ENCODE measurements at regions not wholly inside any gene's neighbourhood (a gene's known extent, or its start where the extent isn't known, plus 50 kb on each side); places are given as distances from the start of the nearest gene placed in this dataset.

- Mint-ChIP-seq H3K4me1 (ENCODE audit: low read depth) (no peaks in the 10 kb centered on the region), H3K27me3 (no peaks in the 10 kb centered on the region), H3K4me3 (no peak overlapping the region), H3K9me3 (peaks cover 8% of the 10 kb centered on the region), H3K27ac (no peak overlapping the region), H3K36me3 (ENCODE audit: low read depth) (no peaks in the 10 kb centered on the region)
- ATAC-seq (no peak), DNase-seq (no peak)
- CTCF ChIA-PET = no interaction called here
- no peak for TF ChIP-seq CTCF (IDR thresholded peaks at IDR 0.05)
- POLR2A ChIA-PET = no interaction called here
- intact Hi-C loops (cut with micrococcal nuclease) = no loop called here
These were observed 82.4 kb upstream of the KIF2B start for GRCh38 chr17:53740312-53740711.

DNA sequence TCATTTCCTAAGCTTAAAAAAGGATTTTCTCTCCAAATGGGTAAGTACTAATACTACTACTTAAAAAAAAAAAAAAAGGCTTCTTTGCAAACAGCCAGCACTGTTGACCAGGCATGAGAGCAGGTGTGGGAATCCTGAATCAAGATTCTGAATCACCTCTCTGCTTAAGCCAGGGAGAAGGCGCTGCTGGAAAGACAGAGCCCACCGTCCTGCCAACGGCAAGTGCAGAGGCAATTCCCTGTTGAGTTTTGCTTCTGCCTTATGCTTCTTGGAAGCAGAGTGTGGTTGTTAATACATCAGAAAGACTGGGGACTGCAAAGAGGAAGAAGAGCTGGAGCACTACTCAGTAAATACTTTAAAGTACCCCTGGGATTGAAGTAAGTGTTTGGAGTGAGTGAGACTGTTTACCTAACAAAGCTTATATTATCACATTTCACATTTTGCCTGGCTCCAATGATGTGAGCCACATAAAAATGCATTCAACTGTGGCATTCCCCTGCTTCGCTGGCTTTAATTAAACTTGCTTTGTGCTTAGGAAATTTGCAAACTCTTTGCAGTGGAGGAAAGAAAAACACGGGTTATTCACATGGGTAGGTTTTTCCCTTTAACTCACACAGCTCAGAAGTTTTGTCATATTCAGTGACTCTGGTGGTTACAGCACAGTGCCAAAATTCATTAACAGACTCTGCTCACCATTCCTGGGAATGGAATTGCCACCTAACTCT is 86.0 kb upstream of the KIF2B start:
- H3K4me3 Mint-ChIP-seq = no peak overlapping the region
- no peaks in the 10 kb centered on the region for H3K4me1 Mint-ChIP-seq (ENCODE audit: low read depth)
- CTCF ChIA-PET = no interaction called here
- H3K36me3 Mint-ChIP-seq (ENCODE audit: low read depth) = no peaks in the 10 kb centered on the region
- TF ChIP-seq CTCF (IDR thresholded peaks at IDR 0.05) = no peak
- ATAC-seq (no peak), DNase-seq (no peak)
- intact Hi-C loops (cut with micrococcal nuclease) = no loop called here
- POLR2A ChIA-PET = no interaction called here
- H3K27me3 Mint-ChIP-seq = no peaks in the 10 kb centered on the region
- H3K9me3 Mint-ChIP-seq = peaks cover 12% of the 10 kb centered on the region
- no peak overlapping the region for H3K27ac Mint-ChIP-seq

GRCh38 chr17:53724726-53725125 is 98.0 kb upstream of the KIF2B start:
- POLR2A ChIA-PET = no interaction called here

DNA sequence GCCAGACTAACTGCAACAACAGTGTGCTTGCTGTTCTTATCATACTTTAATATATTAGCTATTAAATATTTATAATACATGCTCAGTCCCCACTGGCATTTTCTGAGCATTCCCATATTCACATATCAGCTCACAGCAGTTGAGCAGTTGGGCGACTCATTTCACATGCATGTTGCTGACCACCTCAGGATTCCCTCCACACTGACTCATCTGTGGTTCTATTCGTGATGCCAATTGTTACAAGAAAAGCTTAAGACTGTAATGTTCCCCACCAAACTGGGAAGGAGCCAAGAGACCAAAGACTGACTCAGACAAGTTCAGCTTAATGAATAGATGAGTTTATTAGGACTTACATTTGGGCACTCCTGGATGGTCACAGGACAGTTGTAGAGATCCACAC is 100.3 kb upstream of the KIF2B start:
- Mint-ChIP-seq H3K27me3 (no peaks in the 10 kb centered on the region), H3K9me3 (no peaks in the 10 kb centered on the region), H3K36me3 (ENCODE audit: low read depth) (no peaks in the 10 kb centered on the region), H3K4me3 (no peak overlapping the region), H3K4me1 (ENCODE audit: low read depth) (no peaks in the 10 kb centered on the region), H3K27ac (no peak overlapping the region)
- DNase-seq (no peak), ATAC-seq (no peak)
- CTCF ChIA-PET = interaction anchor here (1.1 kb wide), 1 partner anchor 13 kb away, joined by 3 read pairs; no protein-coding TSS in a partner anchor
- no peak for TF ChIP-seq CTCF (IDR thresholded peaks at IDR 0.05)
- intact Hi-C loops (cut with micrococcal nuclease) = no loop called here
- POLR2A ChIA-PET = no interaction called here

More at GRCh38 chr17:53724726-53725125, 98.0 kb upstream of the KIF2B start:
- H3K27ac Mint-ChIP-seq = no peak overlapping the region
- H3K4me3 Mint-ChIP-seq = no peak overlapping the region
- no peaks in the 10 kb centered on the region for H3K36me3 Mint-ChIP-seq (ENCODE audit: low read depth)
- no peaks in the 10 kb centered on the region for H3K27me3 Mint-ChIP-seq
- CTCF ChIA-PET = no interaction called here
- H3K4me1 Mint-ChIP-seq (ENCODE audit: low read depth) = no peaks in the 10 kb centered on the region
- peaks cover 6% of the 10 kb centered on the region for H3K9me3 Mint-ChIP-seq
- DNase-seq (no peak), ATAC-seq (no peak)
- no peak for TF ChIP-seq CTCF (IDR thresholded peaks at IDR 0.05)
- intact Hi-C loops (cut with micrococcal nuclease) = no loop called here

GRCh38 chr17:53721101-53721500 is 101.6 kb upstream of the KIF2B start:
- Mint-ChIP-seq H3K9me3 (peaks cover under 1% of the 10 kb centered on the region), H3K4me3 (no peak overlapping the region), H3K36me3 (ENCODE audit: low read depth) (no peaks in the 10 kb centered on the region), H3K27me3 (no peaks in the 10 kb centered on the region), H3K27ac (no peak overlapping the region), H3K4me1 (ENCODE audit: low read depth) (no peaks in the 10 kb centered on the region)
- no peak for DNase-seq
- ATAC-seq = no peak
- POLR2A ChIA-PET = no interaction called here
- intact Hi-C loops (cut with micrococcal nuclease) = no loop called here
- no peak for TF ChIP-seq CTCF (IDR thresholded peaks at IDR 0.05)
- CTCF ChIA-PET = no interaction called here

Measured in activated CD8-positive, alpha-beta T cell treated with anti-CD3 and anti-CD28 coated beads for 36 hours (primary cell).